Hepatocyte (in vitro differentiated cells): ENCODE measurements at regions not wholly inside any gene's neighbourhood (a gene's known extent, or its start where the extent isn't known, plus 50 kb on each side); places are given as distances from the start of the nearest gene placed in this dataset.

Experiments
- EZH2 ChIP-seq: fragments of 200-600 bp; sonication (generic); IDR thresholded peaks from 2 replicates; pipeline ENCODE4 v1.6.1; 2016; ENCODE audit warnings: antibody characterized with exemption, mild to moderate bottlenecking, borderline replicate concordance
- TF ChIP-seq, protein P1 (sequence below): fragments of 200-600 bp; sonication (generic); IDR thresholded peaks from 2 replicates; pipeline ENCODE4 v1.5.1; 2016; ENCODE audit warnings: antibody characterized with exemption, mild to moderate bottlenecking; ENCODE audit not compliant: poor library complexity

DNA sequence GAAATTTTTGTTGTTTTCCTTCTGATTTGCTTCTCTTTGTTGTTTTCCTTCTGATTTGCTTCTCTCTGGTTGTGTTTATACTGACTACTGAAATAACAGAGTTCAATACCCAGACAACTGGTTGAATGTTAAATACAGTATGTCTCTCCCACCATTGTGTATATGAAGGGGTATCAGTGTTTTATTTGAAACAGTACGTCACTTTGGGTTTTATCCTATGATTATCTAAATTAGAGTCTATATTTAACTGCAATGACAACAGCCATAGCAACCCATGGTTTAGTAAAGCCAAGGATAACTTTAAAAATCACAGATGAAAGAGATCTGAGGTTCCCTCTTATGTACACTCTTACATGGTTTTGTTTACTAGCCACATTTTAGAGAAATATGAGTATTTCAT, 141.3 kb downstream of the GNAT3 start:
- TF ChIP-seq, protein P1, sequence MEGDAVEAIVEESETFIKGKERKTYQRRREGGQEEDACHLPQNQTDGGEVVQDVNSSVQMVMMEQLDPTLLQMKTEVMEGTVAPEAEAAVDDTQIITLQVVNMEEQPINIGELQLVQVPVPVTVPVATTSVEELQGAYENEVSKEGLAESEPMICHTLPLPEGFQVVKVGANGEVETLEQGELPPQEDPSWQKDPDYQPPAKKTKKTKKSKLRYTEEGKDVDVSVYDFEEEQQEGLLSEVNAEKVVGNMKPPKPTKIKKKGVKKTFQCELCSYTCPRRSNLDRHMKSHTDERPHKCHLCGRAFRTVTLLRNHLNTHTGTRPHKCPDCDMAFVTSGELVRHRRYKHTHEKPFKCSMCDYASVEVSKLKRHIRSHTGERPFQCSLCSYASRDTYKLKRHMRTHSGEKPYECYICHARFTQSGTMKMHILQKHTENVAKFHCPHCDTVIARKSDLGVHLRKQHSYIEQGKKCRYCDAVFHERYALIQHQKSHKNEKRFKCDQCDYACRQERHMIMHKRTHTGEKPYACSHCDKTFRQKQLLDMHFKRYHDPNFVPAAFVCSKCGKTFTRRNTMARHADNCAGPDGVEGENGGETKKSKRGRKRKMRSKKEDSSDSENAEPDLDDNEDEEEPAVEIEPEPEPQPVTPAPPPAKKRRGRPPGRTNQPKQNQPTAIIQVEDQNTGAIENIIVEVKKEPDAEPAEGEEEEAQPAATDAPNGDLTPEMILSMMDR = no peak
- no peak for TF ChIP-seq EZH2
